ENCODE measurements at regions not wholly inside any gene's neighbourhood (a gene's known extent, or its start where the extent isn't known, plus 50 kb on each side); places are given as distances from the start of the nearest gene placed in this dataset.
"Not testable (repeated sequence)": the region's sequence is repeated elsewhere in the genome, so short reads cannot be mapped to it uniquely, and the experiment has no call there.

DNA sequence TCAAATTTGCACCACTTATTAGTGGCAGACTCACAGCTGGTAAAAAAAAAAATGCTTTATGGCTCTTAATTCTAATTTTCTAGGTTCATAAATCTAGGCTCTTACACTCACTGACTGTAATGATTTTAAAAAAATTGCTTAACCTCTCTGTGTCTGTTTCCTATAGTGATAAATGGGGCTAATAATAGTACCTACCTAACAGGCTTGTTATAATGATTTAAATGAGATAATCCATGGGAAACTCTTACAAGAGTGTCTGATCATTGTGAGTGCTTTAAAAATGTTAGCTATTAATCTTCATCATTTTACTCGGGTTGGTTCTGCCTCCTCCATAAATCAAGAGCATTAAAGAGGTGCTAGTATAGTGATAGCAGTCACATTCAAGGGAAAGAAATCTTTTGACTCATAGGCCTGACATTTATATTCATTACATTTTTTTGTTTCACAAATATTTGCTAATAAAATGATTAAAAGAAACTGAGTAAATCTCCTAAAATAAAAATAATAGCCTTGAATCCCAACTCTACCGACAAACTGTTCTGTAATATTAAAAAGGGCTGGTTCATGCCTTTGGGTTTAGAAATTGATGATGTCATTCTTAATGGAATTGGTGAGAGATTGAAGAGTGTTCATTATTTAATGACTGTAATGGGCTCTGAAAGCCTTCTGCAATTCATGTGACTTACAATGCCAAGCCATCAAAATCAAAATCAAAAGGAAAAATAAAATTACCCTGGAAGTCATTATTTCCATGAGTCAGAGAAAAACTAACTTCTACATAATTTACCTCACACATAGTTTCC, 93.9 kb upstream of the PALMD start:
- H3K4me3 Mint-ChIP-seq (ENCODE audit: unreplicated experiment), result no peak overlapping the region
- no peaks in the 10 kb centered on the region for H3K27me3 Mint-ChIP-seq (ENCODE audit: unreplicated experiment)
- DNase-seq (ENCODE audit: extremely low spot score, unreplicated experiment), result no peak
- H3K36me3 Mint-ChIP-seq (ENCODE audit: unreplicated experiment), result no peaks in the 10 kb centered on the region
- H3K9me3 Mint-ChIP-seq (ENCODE audit: unreplicated experiment), result peaks cover 3% of the 10 kb centered on the region
- H3K27ac Mint-ChIP-seq (ENCODE audit: unreplicated experiment), result no peak overlapping the region
- TF ChIP-seq, protein P1, sequence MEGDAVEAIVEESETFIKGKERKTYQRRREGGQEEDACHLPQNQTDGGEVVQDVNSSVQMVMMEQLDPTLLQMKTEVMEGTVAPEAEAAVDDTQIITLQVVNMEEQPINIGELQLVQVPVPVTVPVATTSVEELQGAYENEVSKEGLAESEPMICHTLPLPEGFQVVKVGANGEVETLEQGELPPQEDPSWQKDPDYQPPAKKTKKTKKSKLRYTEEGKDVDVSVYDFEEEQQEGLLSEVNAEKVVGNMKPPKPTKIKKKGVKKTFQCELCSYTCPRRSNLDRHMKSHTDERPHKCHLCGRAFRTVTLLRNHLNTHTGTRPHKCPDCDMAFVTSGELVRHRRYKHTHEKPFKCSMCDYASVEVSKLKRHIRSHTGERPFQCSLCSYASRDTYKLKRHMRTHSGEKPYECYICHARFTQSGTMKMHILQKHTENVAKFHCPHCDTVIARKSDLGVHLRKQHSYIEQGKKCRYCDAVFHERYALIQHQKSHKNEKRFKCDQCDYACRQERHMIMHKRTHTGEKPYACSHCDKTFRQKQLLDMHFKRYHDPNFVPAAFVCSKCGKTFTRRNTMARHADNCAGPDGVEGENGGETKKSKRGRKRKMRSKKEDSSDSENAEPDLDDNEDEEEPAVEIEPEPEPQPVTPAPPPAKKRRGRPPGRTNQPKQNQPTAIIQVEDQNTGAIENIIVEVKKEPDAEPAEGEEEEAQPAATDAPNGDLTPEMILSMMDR (IDR thresholded peaks at IDR 0.05), result no peak
- H3K4me1 Mint-ChIP-seq (ENCODE audit: unreplicated experiment), result peaks cover 12% of the 10 kb centered on the region

DNA sequence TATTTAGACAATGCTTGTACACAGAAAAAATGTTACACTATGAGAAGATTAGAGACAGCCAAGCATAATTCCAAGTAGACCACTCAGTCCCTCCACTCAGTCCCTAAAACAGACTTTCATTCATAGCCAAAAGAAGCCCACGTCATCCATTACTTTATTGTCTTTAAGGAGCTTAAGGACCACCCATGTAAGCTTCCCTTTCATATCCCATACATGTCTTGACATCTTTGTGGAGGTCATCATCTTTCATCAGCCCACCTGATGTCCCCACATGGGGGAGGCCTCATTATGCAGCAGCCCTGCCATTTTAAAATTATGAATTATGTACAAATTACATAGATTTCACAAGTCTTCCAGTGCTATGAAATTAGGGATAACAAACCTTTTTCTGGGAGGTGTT, 92.6 kb upstream of the PALMD start:
- Mint-ChIP-seq H3K27ac (ENCODE audit: unreplicated experiment) (no peak overlapping the region), H3K36me3 (ENCODE audit: unreplicated experiment) (no peaks in the 10 kb centered on the region), H3K27me3 (ENCODE audit: unreplicated experiment) (no peaks in the 10 kb centered on the region), H3K4me3 (ENCODE audit: unreplicated experiment) (no peak overlapping the region), H3K4me1 (ENCODE audit: unreplicated experiment) (peaks cover 15% of the 10 kb centered on the region), H3K9me3 (ENCODE audit: unreplicated experiment) (peaks cover 3% of the 10 kb centered on the region)
- no peak for DNase-seq (ENCODE audit: extremely low spot score, unreplicated experiment)
- TF ChIP-seq, protein P1 (IDR thresholded peaks at IDR 0.05), result no peak

DNA sequence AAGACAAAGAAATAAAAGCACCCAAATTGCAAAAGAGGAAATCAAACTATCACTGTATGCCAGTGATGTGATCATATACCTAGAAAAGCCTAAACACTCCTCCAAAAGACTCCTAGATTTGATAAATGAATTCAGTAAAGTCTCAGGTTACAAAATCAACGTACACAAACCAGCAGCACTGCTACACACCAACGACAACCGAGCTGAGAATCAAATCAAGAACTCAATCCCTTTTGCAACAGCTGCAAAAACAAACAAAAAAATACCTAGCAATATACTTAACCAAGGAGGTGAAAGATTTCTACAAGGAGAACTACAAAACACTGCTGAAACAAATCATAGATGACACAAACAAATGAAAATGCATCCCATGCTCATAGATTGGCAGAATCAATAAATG, 92.1 kb upstream of the PALMD start:
- H3K27me3 Mint-ChIP-seq (ENCODE audit: unreplicated experiment); H3K4me3 Mint-ChIP-seq (ENCODE audit: unreplicated experiment); H3K36me3 Mint-ChIP-seq (ENCODE audit: unreplicated experiment); H3K9me3 Mint-ChIP-seq (ENCODE audit: unreplicated experiment); H3K27ac Mint-ChIP-seq (ENCODE audit: unreplicated experiment); DNase-seq (ENCODE audit: extremely low spot score, unreplicated experiment): not testable (repeated sequence)
- H3K4me1 Mint-ChIP-seq (ENCODE audit: unreplicated experiment), result peaks cover 15% of the 10 kb centered on the region

DNA sequence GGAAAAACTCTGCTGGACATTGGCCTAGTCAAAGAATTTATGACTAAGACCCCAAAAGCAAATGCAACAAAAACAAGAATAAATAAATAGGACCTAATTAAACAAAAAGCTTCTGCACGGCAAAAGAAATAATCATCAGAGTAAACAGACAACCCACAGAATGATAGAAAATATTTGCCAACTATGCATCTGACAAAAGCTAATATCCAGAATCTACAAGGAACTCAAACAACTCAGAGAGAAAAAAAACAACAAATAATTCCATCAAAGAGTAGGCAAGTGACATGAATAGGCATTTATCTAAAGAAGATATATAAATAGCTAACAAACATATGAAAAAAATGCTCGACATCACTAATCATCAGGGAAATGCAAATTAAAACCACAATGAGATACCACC, 91.2 kb upstream of the PALMD start:
- H3K4me3 Mint-ChIP-seq (ENCODE audit: unreplicated experiment), result no peak overlapping the region
- TF ChIP-seq, protein P1 (IDR thresholded peaks at IDR 0.05), result no peak
- DNase-seq (ENCODE audit: extremely low spot score, unreplicated experiment), result no peak
- no peak overlapping the region for H3K27ac Mint-ChIP-seq (ENCODE audit: unreplicated experiment)
- H3K36me3 Mint-ChIP-seq (ENCODE audit: unreplicated experiment), result no peaks in the 10 kb centered on the region
- peaks cover 10% of the 10 kb centered on the region for H3K4me1 Mint-ChIP-seq (ENCODE audit: unreplicated experiment)
- no peaks in the 10 kb centered on the region for H3K27me3 Mint-ChIP-seq (ENCODE audit: unreplicated experiment)
- H3K9me3 Mint-ChIP-seq (ENCODE audit: unreplicated experiment), result peaks cover 3% of the 10 kb centered on the region

DNA sequence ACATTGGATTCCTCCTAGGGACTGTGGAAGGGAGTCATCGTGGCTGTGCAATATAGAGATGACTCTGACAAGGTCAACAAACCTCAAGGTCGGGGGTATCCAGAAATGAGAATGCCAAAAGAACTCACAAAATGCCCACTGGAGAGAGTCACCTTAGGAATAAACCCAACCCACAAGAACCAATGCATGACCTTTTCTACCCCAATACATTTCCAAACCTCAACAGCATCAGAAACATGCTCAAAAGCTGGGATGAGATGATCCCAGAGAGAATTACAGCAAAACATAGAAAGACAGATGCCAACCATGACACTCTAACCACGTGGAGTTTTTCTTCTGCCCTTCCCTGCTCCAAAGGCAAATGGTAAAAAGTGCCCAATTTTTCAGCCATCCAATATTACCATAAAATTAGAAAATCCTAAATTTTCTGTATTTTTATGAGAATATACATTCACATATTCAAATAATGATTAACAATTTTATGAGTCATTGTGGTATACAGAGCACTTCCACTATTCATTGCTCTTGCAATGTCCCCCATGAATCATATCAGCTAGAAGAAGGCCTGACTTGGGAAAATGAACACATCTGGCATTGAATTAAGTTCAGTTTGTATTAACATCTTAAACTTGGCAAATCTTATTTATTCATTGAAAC, 88.2 kb upstream of the PALMD start:
- H3K36me3 Mint-ChIP-seq (ENCODE audit: unreplicated experiment), result no peaks in the 10 kb centered on the region
- no peak overlapping the region for H3K27ac Mint-ChIP-seq (ENCODE audit: unreplicated experiment)
- no peaks in the 10 kb centered on the region for H3K27me3 Mint-ChIP-seq (ENCODE audit: unreplicated experiment)
- TF ChIP-seq, protein P1 (IDR thresholded peaks at IDR 0.05), result no peak
- DNase-seq (ENCODE audit: extremely low spot score, unreplicated experiment), result no peak
- H3K9me3 Mint-ChIP-seq (ENCODE audit: unreplicated experiment), result peaks cover 3% of the 10 kb centered on the region
- peaks cover 10% of the 10 kb centered on the region for H3K4me1 Mint-ChIP-seq (ENCODE audit: unreplicated experiment)
- no peak overlapping the region for H3K4me3 Mint-ChIP-seq (ENCODE audit: unreplicated experiment)

Data from osteocyte (in vitro differentiated cells).